ENCODE measurements at regions not wholly inside any gene's neighbourhood (a gene's known extent, or its start where the extent isn't known, plus 50 kb on each side); places are given as distances from the start of the nearest gene placed in this dataset.

DNA sequence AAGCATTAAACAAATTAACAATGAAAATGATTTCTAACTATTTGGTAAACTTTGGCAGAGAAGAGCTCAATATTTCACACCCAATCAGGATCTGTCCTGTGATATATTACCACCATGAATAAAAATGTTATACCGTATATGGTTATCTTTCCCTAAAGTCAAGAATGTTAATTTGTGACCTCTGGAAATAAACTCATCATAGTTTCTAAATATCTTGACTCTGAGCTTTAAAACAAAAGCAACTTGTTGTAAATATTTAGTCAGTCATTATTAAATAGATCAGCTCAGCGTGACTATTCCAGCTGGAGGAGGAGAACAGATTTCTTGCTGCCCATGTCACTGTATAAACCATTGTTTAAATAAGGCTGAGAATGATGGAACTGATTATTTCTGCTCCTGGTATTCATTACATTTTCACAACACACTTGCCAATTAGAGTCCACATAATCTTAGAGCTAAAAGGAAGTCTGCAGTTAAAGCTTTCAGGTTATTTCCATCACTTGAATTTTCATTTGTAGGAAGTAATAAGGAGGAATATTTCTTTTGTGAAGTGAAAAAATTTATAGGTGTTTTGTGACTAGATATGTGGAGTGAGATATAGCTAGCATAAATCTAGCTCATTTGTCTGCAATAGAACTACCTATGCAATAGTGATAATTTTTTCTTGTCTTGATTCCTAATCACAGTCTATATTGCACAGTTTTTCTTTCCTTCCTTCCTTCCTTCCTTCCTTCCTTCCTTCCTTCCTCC lies 106.5 kb upstream of the P2RY1 start:
- FAIRE-seq (no peak), ATAC-seq (no peak), DNase-seq (ENCODE audit: low read depth in 1 of 2, low spot score in 1 of 2) (no peak)
- Histone ChIP-seq H3K9me3 (no peaks in the 10 kb centered on the region), H3K4me2 (no peak overlapping the region), H3K4me1 (no peaks in the 10 kb centered on the region), H3K27ac (no peak overlapping the region), H3K4me3 (no peak overlapping the region)
- POLR2A ChIA-PET = no interaction called here
- WGBS (ENCODE audit: missing lambda C conversion rate) = 36% methylated on average over 2 of the region's 2 CpGs
- CTCF ChIA-PET = interaction anchor here (1.3 kb wide), 1 partner anchor 19 kb away, joined by 3 read pairs; no protein-coding TSS in a partner anchor
- no peak for TF ChIP-seq MYC (IDR thresholded peaks at IDR 0.05; ENCODE audit: borderline replicate concordance, low read length)
- no peak for TF ChIP-seq EHF (CRISPR knock-in tag; IDR thresholded peaks at IDR 0.05)

DNA sequence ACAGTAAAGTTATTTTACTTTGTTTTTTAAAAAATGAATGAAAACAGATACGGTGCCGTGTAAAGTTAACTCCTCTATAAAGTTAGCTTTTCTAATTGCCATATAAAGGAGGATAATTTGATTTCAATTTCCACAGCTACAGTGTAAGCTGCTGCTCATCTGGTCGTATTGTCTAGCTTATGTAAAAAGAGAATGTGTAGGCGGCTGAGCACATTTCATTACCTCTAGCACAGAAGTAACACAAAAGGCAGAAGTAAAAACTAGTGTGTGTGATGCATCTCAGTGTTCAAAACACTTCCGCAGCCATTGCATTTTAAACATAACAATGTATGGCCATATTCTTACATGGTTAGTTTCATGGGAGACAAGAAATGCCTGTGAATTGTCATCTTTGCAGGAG lies 105.0 kb upstream of the P2RY1 start:
- no peaks in the 10 kb centered on the region for H3K9me3 ChIP-seq
- TF ChIP-seq, protein P1, sequence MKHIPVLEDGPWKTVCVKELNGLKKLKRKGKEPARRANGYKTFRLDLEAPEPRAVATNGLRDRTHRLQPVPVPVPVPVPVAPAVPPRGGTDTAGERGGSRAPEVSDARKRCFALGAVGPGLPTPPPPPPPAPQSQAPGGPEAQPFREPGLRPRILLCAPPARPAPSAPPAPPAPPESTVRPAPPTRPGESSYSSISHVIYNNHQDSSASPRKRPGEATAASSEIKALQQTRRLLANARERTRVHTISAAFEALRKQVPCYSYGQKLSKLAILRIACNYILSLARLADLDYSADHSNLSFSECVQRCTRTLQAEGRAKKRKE (CRISPR knock-in tag; IDR thresholded peaks at IDR 0.05; ENCODE audit: low read depth) = no peak
- TF ChIP-seq POLR2A (IDR thresholded peaks at IDR 0.05; ENCODE audit: low read length) (no peak), JUN (IDR thresholded peaks at IDR 0.05) (no peak), HOXB5 (CRISPR knock-in tag; IDR thresholded peaks at IDR 0.05) (no peak), NPAS2 (CRISPR knock-in tag; IDR thresholded peaks at IDR 0.05; ENCODE audit: borderline replicate concordance) (no peak), FOXS1 (CRISPR knock-in tag; IDR thresholded peaks at IDR 0.05) (no peak), TP53 (CRISPR knock-in tag; IDR thresholded peaks at IDR 0.05) (no peak), HEYL (CRISPR knock-in tag; IDR thresholded peaks at IDR 0.05) (no peak), ZC3H11A (IDR thresholded peaks at IDR 0.05) (no peak), HOXA7 (CRISPR knock-in tag; IDR thresholded peaks at IDR 0.05) (no peak), HDAC2 (IDR thresholded peaks at IDR 0.05) (no peak)
- TF ChIP-seq, protein P2, sequence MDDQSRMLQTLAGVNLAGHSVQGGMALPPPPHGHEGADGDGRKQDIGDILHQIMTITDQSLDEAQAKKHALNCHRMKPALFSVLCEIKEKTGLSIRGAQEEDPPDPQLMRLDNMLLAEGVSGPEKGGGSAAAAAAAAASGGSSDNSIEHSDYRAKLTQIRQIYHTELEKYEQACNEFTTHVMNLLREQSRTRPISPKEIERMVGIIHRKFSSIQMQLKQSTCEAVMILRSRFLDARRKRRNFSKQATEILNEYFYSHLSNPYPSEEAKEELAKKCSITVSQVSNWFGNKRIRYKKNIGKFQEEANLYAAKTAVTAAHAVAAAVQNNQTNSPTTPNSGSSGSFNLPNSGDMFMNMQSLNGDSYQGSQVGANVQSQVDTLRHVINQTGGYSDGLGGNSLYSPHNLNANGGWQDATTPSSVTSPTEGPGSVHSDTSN (IDR thresholded peaks at IDR 0.05) = no peak
- TF ChIP-seq, protein P3, sequence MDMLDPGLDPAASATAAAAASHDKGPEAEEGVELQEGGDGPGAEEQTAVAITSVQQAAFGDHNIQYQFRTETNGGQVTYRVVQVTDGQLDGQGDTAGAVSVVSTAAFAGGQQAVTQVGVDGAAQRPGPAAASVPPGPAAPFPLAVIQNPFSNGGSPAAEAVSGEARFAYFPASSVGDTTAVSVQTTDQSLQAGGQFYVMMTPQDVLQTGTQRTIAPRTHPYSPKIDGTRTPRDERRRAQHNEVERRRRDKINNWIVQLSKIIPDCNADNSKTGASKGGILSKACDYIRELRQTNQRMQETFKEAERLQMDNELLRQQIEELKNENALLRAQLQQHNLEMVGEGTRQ (IDR thresholded peaks at IDR 0.05) = no peak
- POLR2A ChIA-PET = no interaction called here
- 70% methylated on average over 5 of the region's 5 CpGs for WGBS (ENCODE audit: missing lambda C conversion rate)
- no peak for FAIRE-seq
- no peaks in the 10 kb centered on the region for H3K4me1 ChIP-seq
- no peak for ATAC-seq
- CTCF ChIA-PET = no interaction called here
- DNase-seq (ENCODE audit: low read depth in 1 of 2, low spot score in 1 of 2) = no peak
- no peak overlapping the region for H3K4me3 ChIP-seq
- H3K4me2 ChIP-seq = no peak overlapping the region
- no peak overlapping the region for H3K27ac ChIP-seq

DNA sequence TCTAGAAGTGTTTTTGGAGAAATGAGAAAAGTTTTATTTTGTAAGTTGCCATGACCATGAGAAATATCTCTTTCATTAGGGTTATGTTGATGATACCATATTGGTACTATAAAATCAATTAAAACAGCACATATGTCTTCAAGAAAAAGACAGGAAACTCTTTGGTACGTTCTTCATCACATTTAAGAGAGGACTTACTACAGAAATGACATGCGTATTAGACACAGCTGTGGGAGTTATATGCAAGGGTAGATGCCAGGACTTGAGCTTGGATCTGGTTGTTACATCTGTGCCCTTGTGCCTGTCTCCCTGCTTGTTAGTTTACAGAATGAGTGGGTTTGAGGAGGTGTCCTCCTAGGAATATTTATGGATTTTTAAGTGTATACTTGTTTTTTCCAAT lies 103.4 kb upstream of the P2RY1 start:
- WGBS (ENCODE audit: missing lambda C conversion rate) = 62% methylated on average over 2 of the region's 2 CpGs
- Histone ChIP-seq H3K4me1 (no peaks in the 10 kb centered on the region), H3K9me3 (no peaks in the 10 kb centered on the region), H3K4me3 (no peak overlapping the region), H3K4me2 (no peak overlapping the region), H3K27ac (no peak overlapping the region)
- POLR2A ChIA-PET = no interaction called here
- CTCF ChIA-PET = no interaction called here
- ATAC-seq = no peak
- no peak for DNase-seq (ENCODE audit: low read depth in 1 of 2, low spot score in 1 of 2)
- FAIRE-seq = no peak
- TF ChIP-seq NPAS2 (CRISPR knock-in tag; IDR thresholded peaks at IDR 0.05; ENCODE audit: borderline replicate concordance) (no peak), NFE2L2 (conservative IDR thresholded peaks at IDR 0.05; ENCODE audit: low read length) (no peak), FOXS1 (CRISPR knock-in tag; IDR thresholded peaks at IDR 0.05) (no peak), CHD2 (IDR thresholded peaks at IDR 0.05; ENCODE audit: low read length, partially characterized antibody) (no peak), EHMT2 (IDR thresholded peaks at IDR 0.05; ENCODE audit: low read depth) (no peak), RFX5 (IDR thresholded peaks at IDR 0.05) (no peak), RAD21 (conservative IDR thresholded peaks at IDR 0.05 in 1 of 2, IDR thresholded peaks at IDR 0.05 in 1 of 2) (no peak), CEBPB (IDR thresholded peaks at IDR 0.05) (no peak)
- TF ChIP-seq, protein P4, sequence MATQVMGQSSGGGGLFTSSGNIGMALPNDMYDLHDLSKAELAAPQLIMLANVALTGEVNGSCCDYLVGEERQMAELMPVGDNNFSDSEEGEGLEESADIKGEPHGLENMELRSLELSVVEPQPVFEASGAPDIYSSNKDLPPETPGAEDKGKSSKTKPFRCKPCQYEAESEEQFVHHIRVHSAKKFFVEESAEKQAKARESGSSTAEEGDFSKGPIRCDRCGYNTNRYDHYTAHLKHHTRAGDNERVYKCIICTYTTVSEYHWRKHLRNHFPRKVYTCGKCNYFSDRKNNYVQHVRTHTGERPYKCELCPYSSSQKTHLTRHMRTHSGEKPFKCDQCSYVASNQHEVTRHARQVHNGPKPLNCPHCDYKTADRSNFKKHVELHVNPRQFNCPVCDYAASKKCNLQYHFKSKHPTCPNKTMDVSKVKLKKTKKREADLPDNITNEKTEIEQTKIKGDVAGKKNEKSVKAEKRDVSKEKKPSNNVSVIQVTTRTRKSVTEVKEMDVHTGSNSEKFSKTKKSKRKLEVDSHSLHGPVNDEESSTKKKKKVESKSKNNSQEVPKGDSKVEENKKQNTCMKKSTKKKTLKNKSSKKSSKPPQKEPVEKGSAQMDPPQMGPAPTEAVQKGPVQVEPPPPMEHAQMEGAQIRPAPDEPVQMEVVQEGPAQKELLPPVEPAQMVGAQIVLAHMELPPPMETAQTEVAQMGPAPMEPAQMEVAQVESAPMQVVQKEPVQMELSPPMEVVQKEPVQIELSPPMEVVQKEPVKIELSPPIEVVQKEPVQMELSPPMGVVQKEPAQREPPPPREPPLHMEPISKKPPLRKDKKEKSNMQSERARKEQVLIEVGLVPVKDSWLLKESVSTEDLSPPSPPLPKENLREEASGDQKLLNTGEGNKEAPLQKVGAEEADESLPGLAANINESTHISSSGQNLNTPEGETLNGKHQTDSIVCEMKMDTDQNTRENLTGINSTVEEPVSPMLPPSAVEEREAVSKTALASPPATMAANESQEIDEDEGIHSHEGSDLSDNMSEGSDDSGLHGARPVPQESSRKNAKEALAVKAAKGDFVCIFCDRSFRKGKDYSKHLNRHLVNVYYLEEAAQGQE (IDR thresholded peaks at IDR 0.05) = no peak
- TF ChIP-seq, protein P5, sequence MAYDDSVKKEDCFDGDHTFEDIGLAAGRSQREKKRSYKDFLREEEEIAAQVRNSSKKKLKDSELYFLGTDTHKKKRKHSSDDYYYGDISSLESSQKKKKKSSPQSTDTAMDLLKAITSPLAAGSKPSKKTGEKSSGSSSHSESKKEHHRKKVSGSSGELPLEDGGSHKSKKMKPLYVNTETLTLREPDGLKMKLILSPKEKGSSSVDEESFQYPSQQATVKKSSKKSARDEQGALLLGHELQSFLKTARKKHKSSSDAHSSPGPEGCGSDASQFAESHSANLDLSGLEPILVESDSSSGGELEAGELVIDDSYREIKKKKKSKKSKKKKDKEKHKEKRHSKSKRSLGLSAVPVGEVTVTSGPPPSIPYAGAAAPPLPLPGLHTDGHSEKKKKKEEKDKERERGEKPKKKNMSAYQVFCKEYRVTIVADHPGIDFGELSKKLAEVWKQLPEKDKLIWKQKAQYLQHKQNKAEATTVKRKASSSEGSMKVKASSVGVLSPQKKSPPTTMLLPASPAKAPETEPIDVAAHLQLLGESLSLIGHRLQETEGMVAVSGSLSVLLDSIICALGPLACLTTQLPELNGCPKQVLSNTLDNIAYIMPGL (CRISPR knock-in tag; IDR thresholded peaks at IDR 0.05; ENCODE audit: borderline replicate concordance) = no peak
- TF ChIP-seq, protein P6, sequence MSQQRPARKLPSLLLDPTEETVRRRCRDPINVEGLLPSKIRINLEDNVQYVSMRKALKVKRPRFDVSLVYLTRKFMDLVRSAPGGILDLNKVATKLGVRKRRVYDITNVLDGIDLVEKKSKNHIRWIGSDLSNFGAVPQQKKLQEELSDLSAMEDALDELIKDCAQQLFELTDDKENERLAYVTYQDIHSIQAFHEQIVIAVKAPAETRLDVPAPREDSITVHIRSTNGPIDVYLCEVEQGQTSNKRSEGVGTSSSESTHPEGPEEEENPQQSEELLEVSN (IDR thresholded peaks at IDR 0.05; ENCODE audit: borderline replicate concordance, low read depth) = no peak
- TF ChIP-seq, protein P3 (IDR thresholded peaks at IDR 0.05) = no peak

All from A549 (cell line).